ENCODE measurements at regions not wholly inside any gene's neighbourhood (a gene's known extent, or its start where the extent isn't known, plus 50 kb on each side); places are given as distances from the start of the nearest gene placed in this dataset.

- FAIRE-seq: no peak
- in situ Hi-C loops (cut with MboI): no loop called here
These were observed 101.6 kb upstream of the FRMD1 start for GRCh38 chr6:168180548-168181011.

More at GRCh38 chr6:168180548-168181011, 101.6 kb upstream of the FRMD1 start:
- 0 out of 2 replicates have a peak, but pooled peaks have one; percentile 9 for TF ChIP-seq USF2 (CRISPR knock-in tag; IDR thresholded peaks at IDR 0.05)
- TF ChIP-seq, protein P1, sequence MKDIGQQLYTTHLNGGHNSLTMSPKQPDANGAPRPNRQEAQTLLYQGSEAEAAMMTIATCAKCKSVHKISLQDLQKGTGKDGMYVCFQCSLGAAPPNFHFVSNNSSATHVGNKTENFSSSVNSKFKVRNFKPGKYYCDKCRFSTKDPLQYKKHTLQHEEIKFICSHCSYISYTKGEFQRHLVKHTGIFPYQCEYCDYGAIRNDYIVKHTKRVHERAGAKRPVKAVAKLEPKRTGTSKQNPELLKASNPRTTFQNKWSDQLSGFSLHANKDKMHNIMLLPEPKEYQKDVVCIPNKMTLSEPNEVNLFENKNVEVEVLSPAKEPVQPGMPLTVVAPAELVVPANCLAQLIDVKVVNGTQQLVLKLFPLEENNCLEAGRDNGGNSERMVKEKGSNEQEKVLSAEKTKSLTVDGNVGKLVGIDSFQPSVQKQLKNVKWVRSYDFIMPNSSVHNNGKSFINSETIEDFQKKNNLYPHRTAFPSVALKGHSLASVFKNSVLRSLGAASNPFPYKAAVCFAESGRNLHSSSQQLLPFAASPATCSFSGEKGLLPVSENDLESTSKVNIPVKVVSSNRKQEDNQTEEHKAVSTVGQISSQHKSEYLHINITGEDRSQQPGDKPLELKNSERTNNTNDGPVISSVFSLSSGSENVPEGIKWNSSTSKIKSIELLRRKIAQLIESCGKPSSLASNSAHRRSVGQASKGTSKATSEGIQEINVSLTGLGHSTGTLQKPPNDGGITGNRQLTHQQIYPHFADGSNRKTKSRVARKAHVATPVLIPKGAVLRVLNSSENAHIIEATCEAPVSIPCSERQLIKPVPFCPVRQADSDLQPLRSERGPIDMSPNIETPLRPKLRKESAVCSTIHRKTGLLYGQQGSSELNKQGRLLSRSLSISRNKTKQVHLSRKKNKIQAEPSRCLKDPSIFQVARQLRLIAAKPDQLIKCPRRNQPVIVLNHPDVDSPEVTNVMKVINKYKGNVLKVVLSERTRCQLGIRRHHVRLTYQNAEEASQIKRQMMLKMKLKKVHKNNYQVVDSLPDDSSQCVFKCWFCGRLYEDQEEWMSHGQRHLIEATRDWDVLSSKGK (CRISPR knock-in tag; IDR thresholded peaks at IDR 0.05): no peak
- Histone ChIP-seq H3K4me1 (replicated peaks in 1 of 2; ENCODE audit: control insufficient read depth in 2 of 2, insufficient read depth in 2 of 2, low read length in 2 of 2) (no peaks in the 10 kb centered on the region), H3K27me3 (ENCODE audit: control insufficient read depth in 2 of 2, insufficient read depth in 2 of 2, low read length in 2 of 2) (peaks cover 44 to 64% of the 10 kb centered on the region in 2 experiments), H3K9me1 (ENCODE audit: control insufficient read depth, insufficient read depth, low read length) (no peaks in the 10 kb centered on the region), H3K4me3 (no peak overlapping the region), H3K27ac (ENCODE audit: extremely low read depth, low read depth, low read length) (no peak overlapping the region), H4K20me1 (replicated peaks; ENCODE audit: control insufficient read depth, insufficient read depth, low read length) (0 out of 2 replicates have a peak, but pooled peaks cover 5% of the 10 kb centered on the region), H3K36me3 (ENCODE audit: control insufficient read depth, insufficient read depth, low read length) (no peaks in the 10 kb centered on the region), H3K79me2 (ENCODE audit: control insufficient read depth, insufficient read depth, low read length) (no peaks in the 10 kb centered on the region), H2AFZ (ENCODE audit: low read depth, low read length) (no peak overlapping the region), H3K9ac (ENCODE audit: insufficient read depth in 1 of 2, low read depth in 2 of 2, low read length in 2 of 2) (no peak overlapping the region), H3K4me2 (ENCODE audit: insufficient read depth, low read length) (no peak overlapping the region), H3K9me3 (replicated peaks; ENCODE audit: control insufficient read depth, insufficient read depth, low read depth, low read length) (no peaks in the 10 kb centered on the region)
- intact Hi-C loops (cut with micrococcal nuclease): no loop called here
- ChIA-PET POLR2A (interaction anchor here (0.8 kb wide), 1 partner anchor 27 kb away, joined by 3 read pairs; no protein-coding TSS in a partner anchor), CTCF (ENCODE audit: low intra/inter-chr PET ratio) (no interaction called here)
- under 1% methylated on average over 19 of the region's 19 CpGs for WGBS (ENCODE audit: insufficient coverage, low coverage, missing lambda C conversion rate)
- ATAC-seq (no peak), DNase-seq (ENCODE audit: extremely low read depth in 1 of 4, low spot score in 3 of 4) (no peak)
- no TSS peak for BruUV-seq (replicated peaks)
